ENCODE measurements at regions not wholly inside any gene's neighbourhood (a gene's known extent, or its start where the extent isn't known, plus 50 kb on each side); places are given as distances from the start of the nearest gene placed in this dataset.

DNA sequence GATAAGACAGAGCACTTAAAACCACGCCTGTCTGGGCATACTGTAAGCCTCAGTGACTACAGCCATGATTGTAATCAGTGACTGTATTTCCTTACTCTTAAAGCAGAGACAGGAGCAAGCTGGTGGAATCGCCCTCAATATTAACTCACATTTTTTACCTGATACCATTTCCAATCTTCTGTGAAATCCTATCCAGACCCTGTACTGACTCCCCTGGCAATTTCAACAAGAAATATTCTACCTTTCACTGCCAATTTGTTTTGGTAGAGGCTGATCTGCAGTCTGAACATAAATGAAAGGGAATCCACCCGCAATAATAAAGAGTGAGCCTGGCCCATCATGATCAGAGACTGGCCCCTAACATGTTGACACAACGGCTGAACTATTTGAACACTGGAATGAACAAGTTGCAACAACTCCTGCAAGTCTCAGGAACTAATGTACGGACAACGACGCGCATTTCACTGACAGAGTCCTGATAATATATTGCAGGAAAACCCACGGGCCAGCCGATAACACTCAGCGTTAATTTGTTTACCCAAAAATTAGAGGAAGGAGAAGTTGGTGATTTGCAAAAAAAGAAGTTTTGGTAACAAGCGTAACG lies 195.5 kb upstream of the BTG1 start:
- DNase-seq: no peak

DNA sequence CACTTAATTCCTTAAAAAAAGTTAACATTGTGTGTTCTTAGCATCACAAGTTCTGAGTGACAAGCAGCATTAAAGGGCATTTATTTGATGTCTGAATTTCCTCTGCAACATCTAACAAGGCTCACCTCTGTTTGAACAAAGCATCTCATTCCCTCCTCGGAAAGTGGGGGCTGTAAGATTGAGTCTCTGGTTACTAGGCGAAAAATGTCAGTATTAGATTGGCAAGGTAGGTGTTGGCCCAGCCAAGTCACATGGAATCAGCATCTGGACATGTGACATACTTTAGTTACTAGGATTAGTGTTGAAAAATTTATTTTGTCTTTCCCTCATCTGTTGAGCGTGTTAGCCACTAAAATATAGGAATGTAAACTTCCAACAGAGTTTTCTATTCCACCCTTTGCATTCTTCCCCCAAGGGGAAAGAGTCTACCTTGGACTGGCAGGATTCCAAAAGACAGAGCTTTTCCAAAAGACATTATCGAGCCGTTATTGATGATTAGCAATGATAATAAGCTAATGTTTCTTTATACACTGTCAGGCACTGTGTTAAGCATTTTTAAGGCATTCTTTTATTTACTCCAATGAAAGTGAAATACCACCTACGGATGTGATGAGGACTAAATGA lies 194.9 kb upstream of the BTG1 start:
- DNase-seq: no peak

DNA sequence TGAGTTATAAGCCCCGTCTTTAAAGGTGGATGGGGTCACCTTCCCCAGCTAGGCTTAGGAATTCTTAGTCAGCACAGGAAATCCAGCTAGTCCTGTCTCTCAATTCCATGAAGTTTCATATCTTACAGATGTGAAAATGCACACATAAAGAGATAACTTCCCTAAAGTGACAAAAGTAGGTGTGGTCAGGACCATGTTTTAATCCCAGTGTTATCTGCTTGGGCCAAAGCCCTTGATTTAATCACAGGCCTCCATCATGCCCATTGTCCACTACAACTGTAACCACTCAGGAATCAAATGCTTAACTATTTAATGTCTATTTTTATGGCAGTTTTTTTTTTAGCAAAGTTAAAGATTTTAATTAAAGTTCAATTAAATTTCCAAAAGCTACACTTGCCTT lies 194.4 kb upstream of the BTG1 start:
- no peak for DNase-seq

DNA sequence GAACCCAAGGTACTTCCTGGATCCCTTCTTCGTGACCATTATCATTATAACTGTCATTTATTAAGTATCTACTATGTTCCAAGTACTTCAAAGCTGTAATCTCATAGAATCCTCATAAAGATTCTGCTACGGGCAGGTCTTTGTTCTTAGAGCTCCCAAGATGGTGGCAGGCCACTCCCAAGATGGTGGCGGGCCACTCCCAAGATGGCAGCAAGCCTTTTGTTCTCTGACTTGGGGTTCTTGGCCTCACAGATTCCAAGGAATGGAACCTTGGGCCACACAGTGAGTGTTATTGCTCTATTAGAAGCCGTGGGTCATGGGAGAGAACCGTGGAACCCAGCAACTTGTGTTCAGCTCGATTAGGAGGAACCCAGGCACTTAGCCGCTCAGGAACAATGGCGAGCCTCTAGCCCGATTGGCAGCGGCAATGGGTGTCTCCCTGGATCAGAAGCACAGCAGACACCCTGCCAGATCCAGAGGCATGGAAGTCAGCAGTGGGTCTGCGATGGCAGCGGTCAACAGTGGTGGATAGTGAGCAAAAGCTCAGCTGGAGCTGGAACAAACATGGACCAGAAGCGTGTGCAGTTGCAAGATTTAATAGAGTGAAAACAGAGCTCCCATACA lies 193.7 kb upstream of the BTG1 start:
- DNase-seq: no peak

DNA sequence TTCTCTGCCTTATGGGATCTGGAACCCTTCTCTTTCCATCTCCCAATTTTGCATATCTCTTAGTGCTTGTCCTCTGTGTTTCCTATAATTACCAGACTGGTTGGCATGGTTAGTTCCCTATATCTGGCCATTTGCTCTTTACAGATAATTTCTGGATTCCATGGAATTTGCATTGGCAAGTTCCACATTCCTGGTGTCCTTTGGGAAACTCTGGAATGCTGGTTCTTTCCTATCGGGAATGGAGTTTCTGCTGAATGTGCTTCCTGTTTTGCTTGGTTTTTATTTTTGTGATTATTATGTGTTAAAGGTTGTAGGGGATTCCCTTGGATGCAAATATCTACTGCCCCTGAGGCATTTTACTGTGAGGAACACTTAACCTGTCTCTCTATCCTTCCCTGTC lies 193.0 kb upstream of the BTG1 start:
- no peak for DNase-seq

DNA sequence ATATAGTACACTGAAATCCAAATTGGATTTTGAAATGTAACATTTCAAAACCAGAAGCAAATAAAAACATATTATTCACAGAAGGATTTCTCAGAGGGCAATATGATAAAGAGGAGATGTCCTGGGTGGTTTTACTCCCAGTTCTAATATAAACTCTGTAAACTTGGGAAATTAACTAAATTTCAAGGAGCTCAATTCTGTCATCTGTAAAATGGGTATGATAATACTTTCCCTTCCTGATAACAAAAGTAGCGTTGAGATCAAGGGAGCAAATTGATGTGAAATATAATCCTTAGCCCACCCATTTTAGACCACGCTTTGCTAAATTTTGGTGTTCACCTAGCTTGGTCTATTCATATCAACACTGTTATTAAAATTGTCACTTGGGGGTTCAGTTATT lies 192.5 kb upstream of the BTG1 start:
- no peak for DNase-seq

DNA sequence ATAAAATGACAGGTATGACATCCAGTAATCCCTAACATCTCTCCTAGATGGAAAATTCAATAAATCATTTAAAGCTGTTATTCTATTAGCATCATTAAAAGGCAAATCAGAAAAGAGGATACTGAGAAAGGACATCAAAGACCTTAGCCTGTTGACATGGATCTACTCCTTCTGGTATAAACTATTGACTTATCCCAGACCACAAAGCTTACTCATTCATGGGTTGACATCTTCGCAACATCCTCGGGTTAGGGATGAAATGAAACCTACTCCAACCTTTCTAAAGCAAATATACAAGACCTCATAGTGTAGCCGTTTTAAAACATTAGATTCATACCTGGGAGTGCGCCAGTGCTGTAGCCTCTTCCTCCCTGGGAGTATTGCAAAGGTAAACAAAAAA lies 191.5 kb upstream of the BTG1 start:
- no peak for DNase-seq

DNA sequence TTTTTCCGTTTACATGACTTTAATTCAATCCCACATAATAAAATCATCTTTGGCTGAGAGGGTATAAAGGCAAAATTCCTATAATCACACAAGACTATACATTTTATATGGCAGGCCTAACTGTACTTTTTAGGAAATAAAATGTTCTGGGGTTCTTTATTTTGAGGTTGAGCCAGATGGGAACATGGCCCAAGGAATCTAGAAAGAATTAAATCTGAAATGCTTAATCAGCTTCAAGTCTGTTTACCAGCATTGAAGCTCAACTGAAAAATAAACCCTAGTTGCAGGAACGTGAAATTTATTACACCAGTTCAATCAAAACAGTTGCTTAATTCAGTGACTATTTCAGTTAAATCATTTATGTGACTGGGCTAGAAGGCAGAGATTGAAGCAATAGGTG lies 191.0 kb upstream of the BTG1 start:
- no peak for DNase-seq

DNA sequence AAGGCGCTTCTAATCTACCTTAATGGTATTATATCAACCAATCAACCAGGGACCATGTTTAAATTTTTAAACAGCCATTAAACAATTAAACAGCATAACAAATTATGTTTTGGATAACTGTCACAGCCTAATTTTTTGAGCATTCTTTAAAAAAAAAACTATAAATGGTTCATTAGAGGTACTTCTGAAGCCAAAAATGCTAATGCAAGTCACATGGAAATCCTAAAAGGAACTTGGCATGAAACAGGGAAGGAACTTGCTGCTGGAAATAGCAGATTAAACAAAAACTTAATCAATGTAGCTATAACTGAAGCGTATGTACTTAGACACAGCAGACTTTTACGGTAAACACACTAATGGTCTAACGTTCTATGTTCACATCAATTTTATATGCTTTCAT lies 190.2 kb upstream of the BTG1 start:
- no peak for DNase-seq

DNA sequence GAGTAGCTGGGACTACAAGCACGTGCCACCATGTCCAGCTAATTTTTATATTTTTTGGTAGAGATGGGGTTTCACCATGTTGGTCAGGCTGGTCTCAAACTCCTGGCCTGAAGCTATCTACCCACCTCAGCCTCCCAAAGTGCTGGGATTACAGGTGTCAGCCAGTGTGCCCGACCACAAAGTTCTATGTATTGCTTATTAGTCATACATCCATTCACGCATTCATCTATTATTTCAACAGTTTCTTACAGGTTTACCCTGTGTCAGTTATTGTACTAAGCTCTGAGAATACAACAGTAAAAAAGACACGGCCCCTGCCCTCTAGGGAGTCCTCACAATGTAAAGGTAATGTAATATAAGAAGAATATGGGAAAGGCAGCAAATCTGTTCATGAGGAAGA lies 188.9 kb upstream of the BTG1 start:
- no peak for DNase-seq

DNA sequence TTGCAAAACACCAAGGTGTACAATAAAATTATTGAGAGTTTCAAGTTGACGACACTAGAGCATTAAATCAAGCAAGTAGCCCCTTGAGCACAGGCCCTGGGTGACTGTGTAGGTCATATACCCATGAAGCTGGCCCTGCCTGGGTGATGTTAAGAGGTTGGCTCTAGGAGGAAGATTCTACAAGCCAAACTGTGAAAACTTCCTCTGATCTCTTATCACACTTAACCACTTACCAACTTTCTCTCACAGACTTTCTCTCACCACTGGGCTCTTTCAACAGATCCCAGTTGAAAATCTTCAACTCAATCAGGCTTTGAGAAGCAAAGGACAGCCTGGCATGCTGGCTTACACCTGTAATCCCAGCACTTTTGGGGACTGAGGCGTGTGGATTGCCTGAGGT lies 186.9 kb upstream of the BTG1 start:
- no peak for DNase-seq

DNA sequence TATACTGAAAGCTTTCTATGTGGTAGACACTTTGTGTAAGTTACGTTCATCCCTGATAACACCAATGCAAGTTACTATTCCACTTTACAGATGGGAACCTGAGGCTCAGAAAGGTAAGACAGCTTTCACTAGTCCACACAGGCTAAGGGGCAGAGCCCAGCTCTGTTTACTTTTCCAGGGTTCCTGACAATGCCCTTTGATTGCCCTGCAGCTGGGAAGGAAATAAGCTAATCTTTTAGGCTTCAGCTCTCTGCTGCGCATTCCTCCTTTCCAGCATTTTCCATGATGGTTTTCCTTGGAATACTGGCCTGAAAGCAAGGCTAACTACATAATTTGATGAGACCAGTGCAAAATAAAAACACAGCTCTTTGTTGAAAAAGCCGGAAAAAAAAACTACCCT lies 185.7 kb upstream of the BTG1 start:
- DNase-seq: no peak

DNA sequence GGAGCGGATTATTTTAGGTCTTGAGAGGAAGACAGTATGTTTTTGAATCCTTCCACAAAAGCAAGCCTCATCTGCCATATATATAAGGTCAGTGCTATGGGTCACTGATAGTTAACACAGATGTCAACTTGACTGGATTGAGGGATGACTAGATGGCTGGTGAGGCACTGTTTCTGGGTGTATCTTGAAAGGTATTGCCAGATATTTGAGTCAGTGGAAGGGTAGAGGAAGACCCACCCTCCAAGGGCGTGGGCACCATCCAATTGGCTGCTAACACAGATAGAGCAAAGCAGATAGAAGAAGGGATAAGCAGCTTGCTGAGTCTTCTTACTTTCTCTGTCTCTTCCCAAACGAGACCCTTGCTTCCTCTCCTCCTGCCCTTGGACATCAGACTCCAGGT lies 185.0 kb upstream of the BTG1 start:
- no peak for DNase-seq

DNA sequence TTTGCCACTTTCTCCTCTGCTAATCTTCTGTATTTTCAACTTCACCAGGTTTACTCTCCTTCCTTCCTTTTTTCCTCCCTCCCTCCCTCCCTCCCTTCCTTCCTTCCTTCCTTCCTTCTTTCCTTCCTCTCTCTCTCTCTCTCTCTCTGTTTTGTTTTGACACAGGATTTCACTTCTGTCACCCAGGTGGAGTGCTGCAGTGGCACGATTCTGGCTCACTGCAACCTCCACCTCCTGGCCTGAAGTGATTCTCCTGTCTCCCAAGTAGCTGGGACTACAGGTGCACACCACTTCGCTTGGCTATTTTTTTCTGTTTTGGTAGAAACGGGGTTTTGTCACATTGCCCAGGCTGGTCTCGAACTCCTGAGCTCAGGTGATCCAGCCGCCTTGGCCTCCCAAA lies 181.2 kb upstream of the BTG1 start:
- no peak for DNase-seq

DNA sequence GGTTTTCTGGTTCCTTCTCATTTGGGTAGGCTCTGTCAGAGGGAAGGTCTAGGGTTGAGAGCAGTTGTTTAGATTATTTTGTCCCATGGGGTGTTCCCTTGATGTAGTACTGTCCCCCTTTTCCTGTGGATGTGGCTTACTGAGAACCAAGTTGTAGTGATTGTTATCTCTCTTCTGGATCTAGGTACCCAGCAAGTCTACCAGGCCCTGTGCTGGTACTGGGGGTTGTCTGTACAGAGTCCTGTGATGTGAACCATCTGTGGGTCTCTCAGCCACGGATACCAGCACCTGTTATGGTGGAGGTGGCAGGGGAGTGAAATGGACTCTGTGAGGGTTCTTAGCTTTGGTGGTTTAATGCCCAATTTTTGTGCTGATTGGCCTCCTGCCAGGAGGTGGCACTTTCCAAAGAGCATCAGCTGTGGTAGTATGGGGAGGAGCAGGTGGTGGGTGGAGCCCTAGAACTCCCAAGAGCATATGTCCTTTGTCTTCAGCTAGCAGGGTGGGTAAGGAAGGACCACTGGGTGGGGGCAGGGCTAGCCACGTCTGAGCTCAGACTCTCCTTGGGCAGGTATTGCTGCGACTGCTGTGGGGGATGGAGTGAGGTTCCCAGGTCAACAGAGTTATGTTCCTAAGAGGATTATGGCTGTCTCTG lies 179.3 kb upstream of the BTG1 start:
- no peak for DNase-seq

DNA sequence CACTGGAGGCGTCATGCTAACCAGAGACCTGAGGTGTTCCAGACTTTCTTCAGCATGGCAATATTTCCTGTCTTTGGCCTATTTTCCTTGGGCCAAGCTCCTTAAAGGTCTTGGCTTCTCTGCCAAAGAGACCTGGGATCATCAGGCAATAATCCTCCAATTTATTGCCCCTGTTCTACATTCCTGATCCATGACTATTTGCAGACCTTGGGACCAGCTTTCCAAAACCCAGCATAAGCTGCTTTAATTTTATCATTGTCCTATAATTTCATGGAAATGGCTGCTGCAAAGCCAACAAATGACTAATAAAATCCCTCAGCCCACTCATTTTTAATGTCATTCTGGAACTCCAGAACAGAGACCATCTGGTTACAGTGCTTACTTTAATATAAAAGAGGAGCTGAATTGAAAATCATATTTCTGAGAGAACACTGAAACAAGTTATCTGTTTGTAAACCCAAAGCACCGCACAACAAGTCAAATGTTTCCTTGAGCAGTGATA lies 166.9 kb upstream of the BTG1 start:
- no peak for DNase-seq

DNA sequence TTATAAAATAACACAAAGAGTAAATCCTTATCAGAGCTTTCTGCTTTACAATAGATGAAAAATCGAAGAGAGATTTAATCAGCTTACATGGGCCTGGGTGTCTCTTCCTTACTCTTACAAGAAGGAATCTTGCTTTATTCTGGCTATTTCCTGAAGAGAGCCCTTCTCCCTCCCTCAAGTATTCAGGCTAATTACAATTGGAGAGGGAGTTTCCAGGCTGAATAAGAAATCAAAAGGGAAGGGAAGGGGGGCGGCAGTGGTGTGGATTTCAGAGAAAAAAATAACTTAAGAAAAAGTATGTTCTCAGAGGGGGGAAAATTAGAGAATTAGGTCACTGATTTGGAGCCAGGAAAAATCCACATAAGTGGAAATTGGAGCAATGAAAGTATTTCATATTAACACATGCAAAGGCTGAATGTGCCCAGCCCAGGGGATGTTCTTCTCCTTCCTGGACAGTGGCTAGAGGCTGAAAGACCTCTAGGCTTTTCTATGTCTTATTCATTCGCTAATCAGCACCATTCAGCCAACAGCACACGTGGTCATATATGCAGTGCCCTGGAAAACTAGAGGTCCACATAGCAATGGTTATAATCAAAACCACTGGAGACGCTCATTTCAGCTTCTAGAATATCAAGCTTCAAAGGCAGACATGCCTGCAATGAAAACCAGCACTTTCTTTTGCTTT lies 158.9 kb upstream of the BTG1 start:
- DNase-seq: no peak

DNA sequence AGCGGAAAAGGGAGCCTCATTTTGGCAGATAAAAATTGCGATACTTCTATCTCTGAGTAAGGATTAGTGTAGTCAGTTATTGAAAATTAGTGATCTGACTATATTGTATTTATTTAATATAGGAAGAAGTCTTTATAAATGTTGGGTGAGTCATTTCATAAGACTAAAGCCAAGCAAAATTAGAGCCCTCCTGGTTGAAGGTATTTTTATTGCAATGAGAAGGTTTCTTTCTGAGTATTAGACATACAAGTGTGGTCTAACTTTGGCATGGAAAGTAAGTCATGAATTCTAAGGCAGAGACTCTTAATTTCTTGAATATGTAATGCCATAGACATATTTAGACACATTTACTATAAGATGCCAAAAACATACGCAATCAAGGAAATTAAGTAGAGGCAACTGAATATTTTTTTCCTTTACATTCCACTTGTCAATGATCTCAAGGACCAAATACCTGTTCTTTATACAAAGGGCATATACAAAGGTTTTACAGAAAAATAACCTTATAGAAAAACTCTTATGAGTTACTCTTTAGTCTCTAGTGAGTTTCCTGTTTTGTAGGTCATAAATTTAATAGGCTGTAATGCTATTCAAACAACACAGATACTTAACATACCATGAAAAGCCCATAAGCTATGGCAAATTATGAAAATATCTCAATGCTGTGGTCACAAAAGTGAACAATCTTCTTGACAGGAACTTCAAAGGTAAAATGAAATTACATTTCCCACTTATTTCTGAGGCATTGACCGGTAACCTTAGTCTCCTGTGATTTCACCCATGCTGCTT lies 156.6 kb upstream of the BTG1 start:
- DNase-seq: no peak

DNA sequence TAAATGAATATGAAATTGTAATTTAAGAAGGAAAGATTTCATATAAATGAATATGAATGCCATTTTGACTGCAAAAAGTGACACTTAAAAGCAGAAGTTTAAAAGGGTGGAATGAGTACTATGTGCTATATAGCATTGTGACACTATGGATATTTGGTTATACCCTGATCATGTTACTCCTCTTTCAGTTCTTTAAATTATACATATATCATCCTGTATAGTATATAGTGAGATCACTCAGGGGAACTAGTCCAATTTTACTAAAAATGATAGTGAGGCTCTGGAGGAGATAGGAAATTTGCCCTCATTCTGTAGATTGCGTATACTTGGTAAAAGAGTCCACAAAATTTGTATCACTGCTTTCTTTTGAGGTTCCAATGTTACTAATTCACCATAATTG lies 155.7 kb upstream of the BTG1 start:
- DNase-seq: no peak

DNA sequence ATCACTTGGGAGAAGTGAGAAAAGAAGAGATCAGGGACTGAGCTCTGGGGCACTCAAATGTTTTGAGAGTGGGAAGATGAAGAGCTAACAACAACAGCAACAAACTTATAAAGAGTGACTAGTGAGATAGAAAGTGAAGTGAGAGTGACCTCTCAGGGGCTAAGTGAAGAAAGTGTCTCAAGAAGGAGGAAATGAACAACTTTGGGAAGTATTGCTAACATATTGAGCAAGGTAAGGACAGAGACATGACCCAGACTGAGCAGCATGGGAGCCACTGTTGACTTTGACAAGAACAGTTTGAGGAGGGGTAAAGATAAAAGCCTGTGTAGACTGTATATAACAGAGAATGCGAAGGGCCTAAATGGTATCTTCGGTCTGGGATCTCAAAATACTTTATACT lies 155.1 kb upstream of the BTG1 start:
- no peak for DNase-seq

DNA sequence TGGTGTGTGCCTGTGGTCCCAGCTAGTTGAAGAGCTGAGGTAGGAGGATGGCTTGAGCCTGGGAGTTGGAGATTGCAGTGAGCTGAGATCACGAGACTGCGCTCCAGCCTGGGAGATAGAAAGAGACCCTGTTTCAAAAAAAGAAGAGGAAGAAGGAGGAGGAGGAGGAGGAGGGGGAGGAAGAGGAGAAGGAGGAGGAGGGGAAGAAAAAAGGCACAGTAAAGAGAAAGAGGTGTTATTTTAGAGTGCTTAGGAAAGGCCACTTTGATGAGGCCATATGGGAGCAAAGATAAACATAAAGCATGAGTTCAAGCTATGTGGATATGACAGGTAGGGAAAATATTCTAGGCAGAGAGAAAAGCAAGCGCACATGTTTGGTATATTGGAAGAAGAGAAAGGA lies 154.1 kb upstream of the BTG1 start:
- DNase-seq: no peak

DNA sequence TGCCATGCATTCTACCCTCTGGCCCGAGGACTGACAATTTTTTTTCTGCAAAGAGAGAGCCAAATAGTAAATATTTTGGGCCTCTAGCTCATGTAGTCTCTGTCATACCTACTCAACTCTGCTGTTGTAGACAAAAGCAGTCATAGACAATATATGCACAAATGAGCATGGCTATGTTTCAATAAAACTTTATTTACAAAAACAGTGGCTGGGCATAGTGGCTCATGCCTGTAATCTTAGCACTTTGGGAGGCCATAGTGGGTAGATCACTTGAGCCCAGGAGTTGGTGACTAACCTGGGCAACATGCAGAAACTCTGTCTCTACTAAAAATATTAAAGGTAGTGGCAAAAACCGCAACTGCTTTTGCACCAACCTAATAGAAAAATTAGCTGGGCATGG lies 153.7 kb upstream of the BTG1 start:
- DNase-seq: no peak
